Stimulated activated CD4-positive, alpha-beta T cell treated with anti-CD3 and anti-CD28 coated beads, Interleukin-4, amount 100 ng/mL, for 4 hours (primary cell): ENCODE measurements at regions not wholly inside any gene's neighbourhood (a gene's known extent, or its start where the extent isn't known, plus 50 kb on each side); places are given as distances from the start of the nearest gene placed in this dataset.

Experiments
- DNase-seq, 2 experiments: peaks; one replicate each; pipeline ENCODE4 v3.0.0-alpha.2; 2020

GRCh38 chr13:74706801-74707200, 572.6 kb upstream of the KLF12 start:
- no peak for DNase-seq

- no peak for DNase-seq
Observed at GRCh38 chr13:74705438-74705837, 571.2 kb upstream of the KLF12 start.

GRCh38 chr13:74703855-74704387, 569.7 kb upstream of the KLF12 start:
- no peak for DNase-seq

GRCh38 chr13:74696148-74696922, 562.1 kb upstream of the KLF12 start:
- no peak for DNase-seq

- no peak for DNase-seq
Observed at GRCh38 chr13:74695021-74695800, 561.0 kb upstream of the KLF12 start.

GRCh38 chr13:74687442-74688182, 553.4 kb upstream of the KLF12 start:
- no peak for DNase-seq

- DNase-seq: no peak
Observed at GRCh38 chr13:74683411-74683810, 549.2 kb upstream of the KLF12 start.

GRCh38 chr13:74682746-74683145, 548.5 kb upstream of the KLF12 start:
- DNase-seq: no peak

- no peak for DNase-seq
Observed at GRCh38 chr13:74681891-74682290, 547.7 kb upstream of the KLF12 start.

GRCh38 chr13:74678308-74678965, 544.2 kb upstream of the KLF12 start:
- no peak for DNase-seq

- no peak for DNase-seq
Observed at GRCh38 chr13:74675972-74676371, 541.8 kb upstream of the KLF12 start.

GRCh38 chr13:74675182-74675581, 541.0 kb upstream of the KLF12 start:
- no peak for DNase-seq

GRCh38 chr13:74674720-74675119, 540.5 kb upstream of the KLF12 start:
- DNase-seq: no peak

- no peak for DNase-seq
Observed at GRCh38 chr13:74669149-74669548, 534.9 kb upstream of the KLF12 start.

- DNase-seq: no peak
Observed at GRCh38 chr13:74667656-74668203, 533.5 kb upstream of the KLF12 start.

- no peak for DNase-seq
Observed at GRCh38 chr13:74662905-74663304, 528.7 kb upstream of the KLF12 start.

- DNase-seq: no peak
Observed at GRCh38 chr13:74661851-74662250, 527.6 kb upstream of the KLF12 start.

GRCh38 chr13:74657765-74658164, 523.6 kb upstream of the KLF12 start:
- no peak for DNase-seq

- no peak for DNase-seq
Observed at GRCh38 chr13:74651121-74651520, 516.9 kb upstream of the KLF12 start.

GRCh38 chr13:74647991-74648390, 513.8 kb upstream of the KLF12 start:
- no peak for DNase-seq

- DNase-seq: no peak
Observed at GRCh38 chr13:74647211-74647610, 513.0 kb upstream of the KLF12 start.

- no peak for DNase-seq
Observed at GRCh38 chr13:74646091-74646490, 511.9 kb upstream of the KLF12 start.
